ENCODE measurements at regions not wholly inside any gene's neighbourhood (a gene's known extent, or its start where the extent isn't known, plus 50 kb on each side); places are given as distances from the start of the nearest gene placed in this dataset.
"Not testable (repeated sequence)": the region's sequence is repeated elsewhere in the genome, so short reads cannot be mapped to it uniquely, and the experiment has no call there.

GRCh38 chr2:94797235-94797634 is 74.0 kb upstream of the TEKT4 start:
- H3K27me3 ChIP-seq (ENCODE audit: low read depth) = peaks cover 75% of the 10 kb centered on the region
- H3K4me3 ChIP-seq; H3K9me3 ChIP-seq (replicated peaks); H3K27ac ChIP-seq (replicated peaks); intact Hi-C loops (cut with micrococcal nuclease); DNase-seq; H3K4me1 ChIP-seq; H3K36me3 ChIP-seq: not testable (repeated sequence)
- peak; percentile 55 for TF ChIP-seq CTCF (IDR thresholded peaks at IDR 0.05; ENCODE audit: borderline replicate concordance)

All from left ventricle myocardium inferior (tissue), 1 donor.